CD4-positive, alpha-beta T cell (primary cell): ENCODE measurements at regions not wholly inside any gene's neighbourhood (a gene's known extent, or its start where the extent isn't known, plus 50 kb on each side); places are given as distances from the start of the nearest gene placed in this dataset.

Experiments used
- ATAC-seq: fragments of 200-7000 bp; cut with Tn5 transposase; one replicate; pipeline ENCODE4 v1.10.0; 2022; ENCODE audit warnings: mild to moderate bottlenecking; ENCODE audit not compliant: poor library complexity
- CTCF ChIA-PET: fragments of 350-600 bp; sonication (Branson Sonifier 250); formaldehyde crosslinking; loops from one replicate; lab custom pipeline; 2021; ENCODE audit warnings: antibody characterized with exemption, inconsistent platforms; lab: Charles Lee
- POLR2A ChIA-PET: fragments of 350-600 bp; sonication (Branson Sonifier 250); formaldehyde crosslinking; loops from one replicate; lab custom pipeline; 2021; ENCODE audit warnings: antibody characterized with exemption, inconsistent platforms; lab: Charles Lee
- DNase-seq, 14 experiments: peaks; one replicate each; pipeline ENCODE4 v3.0.0-alpha.2; 2013 to 2020; ENCODE audit warnings: mixed read lengths in 2 of 14
- H3K27ac ChIP-seq, 2 donors: one replicate each; pipeline versions ENCODE4 v1.5.1 to v1.7.0; 2013; ENCODE audit warnings: low read length in 2 of 2, low read depth in 1 of 2, mild to moderate bottlenecking in 1 of 2
- H3K27me3 ChIP-seq, 2 experiments: 1 replicate in 1 of 2; 2 replicates in 1 of 2; pipeline versions ENCODE4 v1.6.1 to v1.7.0; 2013; ENCODE audit warnings: low read length in 2 of 2, control low read depth in 1 of 2, mild to moderate bottlenecking in 1 of 2, moderate library complexity in 1 of 2; ENCODE audit not compliant: insufficient read depth in 2 of 2, control insufficient read depth in 1 of 2
- H3K36me3 ChIP-seq: one replicate; pipeline ENCODE4 v1.6.1; 2013; ENCODE audit warnings: low read length, control low read depth; ENCODE audit not compliant: insufficient read depth
- H3K4me1 ChIP-seq: one replicate; pipeline ENCODE4 v1.6.1; 2013; ENCODE audit warnings: low read length, control low read depth; ENCODE audit not compliant: insufficient read depth
- H3K4me3 ChIP-seq: one replicate; pipeline ENCODE4 v1.5.1; 2013; ENCODE audit warnings: mild to moderate bottlenecking, low read length, moderate library complexity
- H3K9me3 ChIP-seq, 2 experiments: 1 replicate in 1 of 2; 2 replicates in 1 of 2; pipeline versions ENCODE4 v1.6.1 to v1.7.0; 2013; ENCODE audit warnings: low read length in 2 of 2, mild to moderate bottlenecking in 2 of 2, control low read depth in 1 of 2, moderate library complexity in 1 of 2; ENCODE audit not compliant: control insufficient read depth in 1 of 2, insufficient read depth in 1 of 2
- H3K27ac Mint-ChIP-seq: one replicate; pipeline ENCODE4 v1.8.0; 2020; ENCODE audit warnings: mixed read lengths
- H3K27me3 Mint-ChIP-seq: one replicate; pipeline ENCODE4 v1.8.0; 2021; ENCODE audit warnings: mixed read lengths
- H3K36me3 Mint-ChIP-seq: one replicate; pipeline ENCODE4 v1.8.0; 2021; ENCODE audit warnings: low read depth, mixed read lengths
- H3K4me1 Mint-ChIP-seq: one replicate; pipeline ENCODE4 v1.8.0; 2021; ENCODE audit warnings: low read depth, mixed read lengths
- H3K4me3 Mint-ChIP-seq: one replicate; pipeline ENCODE4 v1.8.0; 2020; ENCODE audit warnings: mild to moderate bottlenecking, mixed read lengths
- H3K9me3 Mint-ChIP-seq: one replicate; pipeline ENCODE4 v1.8.0; 2020; ENCODE audit warnings: mixed read lengths
- intact Hi-C, 2 experiments: fragments of 100-400 bp; cut with DNase I in 1 of 2; cut with micrococcal nuclease in 1 of 2; formaldehyde crosslinking; loops; one replicate each; pipeline versions ENCODE4 v1.15.1 to v1.9.0; 2023 to 2025; cut with DNase I, micrococcal nuclease
- TF ChIP-seq, protein P1 (sequence below): fragments of 200-600 bp; IDR thresholded peaks from one replicate; pipeline ENCODE4 v1.8.0; 2022; ENCODE audit warnings: antibody characterized with exemption, mild to moderate bottlenecking

DNA sequence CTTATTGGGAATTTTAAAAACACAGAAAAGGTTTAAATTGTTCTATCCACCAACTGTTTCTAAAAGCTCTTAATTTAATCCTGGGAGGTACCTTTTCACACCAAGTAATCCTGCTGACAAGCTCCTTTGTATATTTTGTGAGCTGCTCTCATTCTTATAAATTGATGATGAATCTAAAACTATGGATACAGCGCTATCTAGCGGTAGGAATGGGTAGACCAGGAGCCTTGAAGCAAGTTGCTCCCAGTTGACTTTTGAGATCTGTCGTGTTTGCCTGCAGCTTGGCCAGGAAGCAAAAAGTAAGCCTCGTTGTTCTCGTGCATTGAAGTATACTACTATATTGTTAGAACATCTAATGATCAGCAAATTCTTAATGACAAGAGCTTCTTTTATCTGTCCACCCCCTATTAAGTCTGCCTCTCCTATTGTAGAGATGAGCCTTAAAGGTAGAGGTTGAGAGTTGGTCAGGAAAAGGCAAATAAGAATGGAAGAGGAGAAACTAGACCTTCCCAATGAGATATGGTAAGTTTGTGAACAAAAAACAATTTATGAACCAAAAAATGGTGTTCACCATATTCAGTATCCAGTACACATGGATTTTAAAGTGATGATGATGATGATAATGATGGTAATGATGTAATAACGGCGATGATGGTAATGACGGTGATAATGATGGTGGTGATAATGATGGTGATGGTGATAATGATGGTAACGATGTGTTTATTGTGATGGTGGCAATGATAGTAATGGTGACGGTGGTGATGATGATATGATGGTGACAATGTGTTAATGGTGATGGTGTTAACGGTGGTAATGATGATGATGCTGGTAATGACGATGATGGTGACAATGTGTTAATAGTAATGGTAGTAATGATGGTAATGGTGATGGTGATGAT lies 212.1 kb upstream of the NCKAP5 start:
- TF ChIP-seq, protein P1, sequence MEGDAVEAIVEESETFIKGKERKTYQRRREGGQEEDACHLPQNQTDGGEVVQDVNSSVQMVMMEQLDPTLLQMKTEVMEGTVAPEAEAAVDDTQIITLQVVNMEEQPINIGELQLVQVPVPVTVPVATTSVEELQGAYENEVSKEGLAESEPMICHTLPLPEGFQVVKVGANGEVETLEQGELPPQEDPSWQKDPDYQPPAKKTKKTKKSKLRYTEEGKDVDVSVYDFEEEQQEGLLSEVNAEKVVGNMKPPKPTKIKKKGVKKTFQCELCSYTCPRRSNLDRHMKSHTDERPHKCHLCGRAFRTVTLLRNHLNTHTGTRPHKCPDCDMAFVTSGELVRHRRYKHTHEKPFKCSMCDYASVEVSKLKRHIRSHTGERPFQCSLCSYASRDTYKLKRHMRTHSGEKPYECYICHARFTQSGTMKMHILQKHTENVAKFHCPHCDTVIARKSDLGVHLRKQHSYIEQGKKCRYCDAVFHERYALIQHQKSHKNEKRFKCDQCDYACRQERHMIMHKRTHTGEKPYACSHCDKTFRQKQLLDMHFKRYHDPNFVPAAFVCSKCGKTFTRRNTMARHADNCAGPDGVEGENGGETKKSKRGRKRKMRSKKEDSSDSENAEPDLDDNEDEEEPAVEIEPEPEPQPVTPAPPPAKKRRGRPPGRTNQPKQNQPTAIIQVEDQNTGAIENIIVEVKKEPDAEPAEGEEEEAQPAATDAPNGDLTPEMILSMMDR = peak; percentile 23
- Mint-ChIP-seq H3K4me1 (no peaks in the 10 kb centered on the region), H3K27me3 (no peaks in the 10 kb centered on the region), H3K36me3 (no peaks in the 10 kb centered on the region), H3K27ac (no peak overlapping the region), H3K4me3 (no peak overlapping the region), H3K9me3 (no peaks in the 10 kb centered on the region)
- Histone ChIP-seq H3K36me3 (no peaks in the 10 kb centered on the region), H3K9me3 (no peaks in the 10 kb centered on the region), H3K27me3 (no peaks in the 10 kb centered on the region), H3K27ac (no peak overlapping the region), H3K4me1 (no peaks in the 10 kb centered on the region), H3K4me3 (no peak overlapping the region)
- peak in 3 of 14 experiments; percentile 11 to 18 (median 18) for DNase-seq
- intact Hi-C loops = loop anchor here in 1 of 2 experiments (10.0 kb wide), 1 partner anchor 1236 kb away; no protein-coding TSS in a partner anchor
- ChIA-PET CTCF (no interaction called here), POLR2A (no interaction called here)
- no peak for ATAC-seq

DNA sequence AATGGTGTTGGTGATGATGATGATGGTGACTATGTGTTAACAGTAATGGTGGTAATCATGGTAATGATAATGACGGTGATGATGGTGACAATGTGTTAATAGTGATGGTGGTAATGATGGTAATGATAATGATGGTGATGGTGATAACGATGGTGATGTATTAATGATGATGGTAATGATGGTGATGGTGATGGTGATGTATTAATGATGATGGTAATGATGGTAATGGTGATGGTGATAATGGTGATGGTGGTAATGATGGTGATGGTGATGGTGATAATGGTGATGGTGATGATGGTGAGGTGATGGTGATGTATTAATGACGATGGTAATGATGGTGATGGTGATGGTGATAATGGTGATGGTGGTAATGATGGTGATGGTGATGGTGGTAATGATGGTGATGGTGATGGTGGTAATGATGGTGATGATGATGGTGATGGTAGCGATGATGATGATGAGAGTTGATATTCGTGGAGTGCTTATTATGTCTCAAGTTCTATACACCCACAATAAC lies 212.8 kb upstream of the NCKAP5 start:
- Mint-ChIP-seq H3K27ac (no peak overlapping the region), H3K27me3 (no peaks in the 10 kb centered on the region), H3K9me3 (no peaks in the 10 kb centered on the region), H3K4me3 (no peak overlapping the region), H3K36me3 (no peaks in the 10 kb centered on the region), H3K4me1 (no peaks in the 10 kb centered on the region)
- no peaks in the 10 kb centered on the region for H3K36me3 ChIP-seq
- H3K9me3 ChIP-seq = no peaks in the 10 kb centered on the region
- intact Hi-C loops = loop anchor here in 1 of 2 experiments (10.0 kb wide), 1 partner anchor 1236 kb away; no protein-coding TSS in a partner anchor
- H3K4me1 ChIP-seq = no peaks in the 10 kb centered on the region
- ChIA-PET POLR2A (no interaction called here), CTCF (no interaction called here)
- TF ChIP-seq, protein P1 = no peak
- ATAC-seq (no peak), DNase-seq (no peak)
- H3K27me3 ChIP-seq = no peaks in the 10 kb centered on the region
- no peak overlapping the region for H3K4me3 ChIP-seq
- no peak overlapping the region for H3K27ac ChIP-seq

DNA sequence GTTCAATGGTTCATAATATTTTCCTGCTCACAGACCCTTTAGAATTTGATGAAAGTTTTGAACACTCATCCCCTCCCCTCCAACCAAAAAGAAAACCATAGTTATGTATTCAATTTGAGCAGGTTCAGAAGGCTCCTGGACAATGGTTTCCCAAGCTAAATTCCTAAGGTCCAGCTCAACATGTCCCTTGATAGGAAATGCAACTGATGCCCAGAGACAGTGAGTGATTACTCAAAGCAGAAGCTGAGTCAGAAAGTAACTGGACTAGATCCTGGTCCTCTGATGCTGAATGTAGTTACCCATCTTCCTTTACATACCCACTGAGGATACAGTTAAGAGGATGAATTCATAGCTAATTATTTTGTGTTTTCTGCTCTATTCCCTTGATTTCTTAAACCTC lies 218.9 kb upstream of the NCKAP5 start:
- ChIA-PET CTCF (no interaction called here), POLR2A (no interaction called here)
- Histone ChIP-seq H3K4me3 (no peak overlapping the region), H3K9me3 (no peaks in the 10 kb centered on the region), H3K27me3 (peaks cover 3 to 5% of the 10 kb centered on the region in 2 experiments), H3K36me3 (no peaks in the 10 kb centered on the region), H3K27ac (no peak overlapping the region), H3K4me1 (no peaks in the 10 kb centered on the region)
- H3K9me3 Mint-ChIP-seq = no peaks in the 10 kb centered on the region
- no peaks in the 10 kb centered on the region for H3K4me1 Mint-ChIP-seq
- peaks cover 12% of the 10 kb centered on the region for H3K27me3 Mint-ChIP-seq
- TF ChIP-seq, protein P1 = no peak
- no peak overlapping the region for H3K27ac Mint-ChIP-seq
- no peak for DNase-seq
- H3K36me3 Mint-ChIP-seq = no peaks in the 10 kb centered on the region
- H3K4me3 Mint-ChIP-seq = no peak overlapping the region
- intact Hi-C loops = loop anchor here in 1 of 2 experiments (10.0 kb wide), 1 partner anchor 1242 kb away; no protein-coding TSS in a partner anchor
- no peak for ATAC-seq
